Trophoblast cell (in vitro differentiated cells and primary cell): ENCODE measurements at regions not wholly inside any gene's neighbourhood (a gene's known extent, or its start where the extent isn't known, plus 50 kb on each side); places are given as distances from the start of the nearest gene placed in this dataset.

ENCODE experiments used
- DNase-seq, 2 donors: peaks; one replicate each; pipeline ENCODE4 v3.0.0-alpha.2; 2016
- H2AFZ ChIP-seq: 2 replicates; pipeline ENCODE4 v1.6.1; 2013; ENCODE audit warnings: low read length, moderate library complexity, mild to moderate bottlenecking; ENCODE audit not compliant: insufficient read depth, poor library complexity
- H2AK5ac ChIP-seq: 2 replicates; pipeline ENCODE4 v1.6.1; 2013; ENCODE audit warnings: mild to moderate bottlenecking, low read length
- H2BK120ac ChIP-seq: 2 replicates; pipeline ENCODE4 v1.6.1; 2013; ENCODE audit warnings: low read length, mild to moderate bottlenecking, moderate library complexity; ENCODE audit not compliant: insufficient read depth, poor library complexity
- H2BK12ac ChIP-seq: 2 replicates; pipeline ENCODE4 v1.6.1; 2013; ENCODE audit warnings: mild to moderate bottlenecking, low read length, moderate library complexity
- H2BK5ac ChIP-seq: 2 replicates; pipeline ENCODE4 v1.6.1; 2013; ENCODE audit warnings: low read length, low read depth, moderate library complexity, mild to moderate bottlenecking; ENCODE audit not compliant: poor library complexity
- H3K14ac ChIP-seq: 2 replicates; pipeline ENCODE4 v1.6.1; 2013; ENCODE audit warnings: mild to moderate bottlenecking, low read length
- H3K18ac ChIP-seq: 2 replicates; pipeline ENCODE4 v1.6.1; 2013; ENCODE audit warnings: mild to moderate bottlenecking, low read length
- H3K23ac ChIP-seq: 2 replicates; pipeline ENCODE4 v1.6.1; 2013; ENCODE audit warnings: low read length
- H3K27ac ChIP-seq: 2 replicates; pipeline ENCODE4 v1.5.1; 2013; ENCODE audit warnings: low read depth, mild to moderate bottlenecking, inconsistent platforms, low read length, moderate library complexity
- H3K27me3 ChIP-seq: 2 replicates; pipeline ENCODE4 v1.6.1; 2013; ENCODE audit warnings: inconsistent platforms, mild to moderate bottlenecking, low read length, moderate library complexity; ENCODE audit not compliant: insufficient read depth
- H3K36me3 ChIP-seq, 2 experiments: 1 replicate in 1 of 2; 2 replicates in 1 of 2; pipeline ENCODE4 v1.6.1; 2013; ENCODE audit warnings: low read length in 2 of 2, mild to moderate bottlenecking in 2 of 2, moderate library complexity in 1 of 2; ENCODE audit not compliant: insufficient read depth in 2 of 2, control insufficient read depth in 1 of 2
- H3K4ac ChIP-seq: 2 replicates; pipeline ENCODE4 v1.6.1; 2013; ENCODE audit warnings: low read depth, mild to moderate bottlenecking, low read length, moderate library complexity
- H3K4me1 ChIP-seq, 2 experiments: 1 replicate in 1 of 2; 2 replicates in 1 of 2; pipeline ENCODE4 v1.6.1; 2013; ENCODE audit warnings: low read length in 2 of 2, mild to moderate bottlenecking in 2 of 2, moderate library complexity in 1 of 2; ENCODE audit not compliant: insufficient read depth in 2 of 2, control insufficient read depth in 1 of 2
- H3K4me2 ChIP-seq: 2 replicates; pipeline ENCODE4 v1.6.1; 2013; ENCODE audit warnings: inconsistent platforms, mild to moderate bottlenecking, low read length, moderate library complexity
- H3K4me3 ChIP-seq: 2 replicates; pipeline ENCODE4 v1.5.1; 2013; ENCODE audit warnings: mild to moderate bottlenecking, low read depth, low read length, inconsistent platforms
- H3K79me1 ChIP-seq: one replicate; pipeline ENCODE4 v1.6.1; 2013; ENCODE audit warnings: low read length
- H3K79me2 ChIP-seq: 2 replicates; pipeline ENCODE4 v1.6.1; 2013; ENCODE audit warnings: low read length, mild to moderate bottlenecking; ENCODE audit not compliant: control insufficient read depth, insufficient read depth, poor library complexity
- H3K9ac ChIP-seq: 2 replicates; pipeline ENCODE4 v1.6.1; 2013; ENCODE audit warnings: mild to moderate bottlenecking, low read length
- H3K9me3 ChIP-seq: 2 replicates; pipeline ENCODE4 v1.6.1; 2013; ENCODE audit warnings: low read depth, mild to moderate bottlenecking, control low read depth, inconsistent platforms, low read length; ENCODE audit not compliant: insufficient read depth
- H4K12ac ChIP-seq: 2 replicates; pipeline ENCODE4 v1.6.1; 2013; ENCODE audit warnings: low read depth, mild to moderate bottlenecking, low read length, moderate library complexity
- H4K8ac ChIP-seq: 2 replicates; pipeline ENCODE4 v1.6.1; 2013; ENCODE audit warnings: low read depth, mild to moderate bottlenecking, low read length, moderate library complexity
- H4K91ac ChIP-seq: one replicate; pipeline ENCODE4 v1.6.1; 2013; ENCODE audit warnings: low read depth, mild to moderate bottlenecking, low read length, moderate library complexity
- WGBS: extraction: QIAGEN DNeasy Blood & Tissue Kit; methylation state at CpG from one replicate; pipeline ENCODE4 v1.1.7; 2013; ENCODE audit warnings: missing lambda C conversion rate; ENCODE audit not compliant: insufficient read length, insufficient coverage; ENCODE audit errors: extremely low coverage; 5-methylcytosine and 5-hydroxymethylcytosine counted together

DNA sequence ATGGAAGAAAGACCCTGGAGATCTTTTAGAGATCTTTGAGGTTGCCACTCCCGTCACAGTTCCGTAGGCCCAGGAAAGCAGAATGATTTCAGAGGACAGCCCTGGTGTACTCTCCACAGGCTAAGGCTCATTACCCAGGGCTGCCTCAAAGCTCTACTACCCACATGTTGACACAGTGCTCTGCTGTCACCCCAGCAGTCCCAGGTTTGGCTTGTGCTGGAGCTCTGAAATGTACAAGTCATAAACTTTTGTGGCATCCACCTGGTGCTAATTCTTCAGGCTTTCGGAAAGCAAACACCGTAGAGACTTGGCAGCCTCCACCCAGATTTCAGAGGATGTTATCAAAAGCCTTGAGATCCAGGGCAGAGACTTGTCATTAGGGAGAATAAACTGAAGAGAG is 136.5 kb downstream of the MTRR start:
- Histone ChIP-seq H3K23ac (no peak overlapping the region), H3K4me3 (no peak overlapping the region), H3K18ac (no peak overlapping the region), H3K79me1 (no peaks in the 10 kb centered on the region), H3K79me2 (no peaks in the 10 kb centered on the region), H2AK5ac (no peak overlapping the region), H3K27me3 (no peaks in the 10 kb centered on the region), H4K91ac (no peak overlapping the region), H4K12ac (no peak overlapping the region), H2BK5ac (no peak overlapping the region), H2AFZ (no peak overlapping the region), H3K36me3 (no peaks in the 10 kb centered on the region), H4K8ac (no peak overlapping the region), H3K27ac (no peak overlapping the region), H3K9me3 (peaks cover 4% of the 10 kb centered on the region), H2BK120ac (no peak overlapping the region), H3K14ac (no peak overlapping the region), H3K9ac (no peak overlapping the region), H3K4ac (no peak overlapping the region), H2BK12ac (no peak overlapping the region), H3K4me2 (no peak overlapping the region), H3K4me1 (no peaks in the 10 kb centered on the region)
- no CpG with 5 or more reads among the region's 4 CpGs for WGBS
- no peak for DNase-seq

DNA sequence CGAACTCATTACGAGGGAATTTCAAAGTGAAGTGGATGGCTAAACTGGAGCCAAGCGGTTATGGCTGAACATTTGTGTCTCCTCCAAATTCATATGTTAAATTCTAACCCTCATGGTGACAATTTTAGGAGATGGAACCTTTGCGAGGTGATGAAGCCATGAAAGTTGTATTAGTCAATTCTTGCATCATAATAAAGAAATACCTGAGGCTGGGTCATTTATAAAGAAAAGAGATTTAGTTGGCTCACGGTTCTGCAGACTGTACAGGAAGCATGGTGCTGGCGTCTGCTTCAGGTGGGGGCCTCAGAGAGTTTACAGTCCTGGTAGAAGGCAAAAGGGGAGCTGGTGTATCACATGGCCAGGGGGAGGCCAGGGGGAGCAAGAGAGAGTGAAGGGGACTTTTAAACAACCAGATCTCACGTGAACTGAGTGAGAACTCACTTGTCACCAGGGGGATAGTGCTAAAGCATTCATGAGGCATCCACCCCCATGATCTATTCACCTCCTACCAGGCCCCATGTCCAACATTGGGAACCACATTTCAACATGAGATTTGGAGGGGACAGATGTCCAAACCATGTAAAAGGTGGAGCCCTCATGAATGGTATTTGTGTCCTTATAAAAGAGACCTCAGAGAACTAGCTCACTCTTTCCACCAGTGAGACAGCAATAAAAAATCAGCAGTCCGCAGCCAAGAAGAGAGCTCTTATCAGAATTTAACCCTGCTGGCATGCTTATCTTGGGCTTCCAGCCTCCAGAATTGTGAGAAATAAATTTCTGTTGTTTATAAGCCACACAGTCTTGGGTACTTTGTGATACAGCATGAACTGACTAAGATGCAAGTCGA is 143.4 kb downstream of the MTRR start:
- Histone ChIP-seq H3K79me1 (no peaks in the 10 kb centered on the region), H3K14ac (no peak overlapping the region), H3K9me3 (peaks cover 4% of the 10 kb centered on the region), H3K27ac (no peak overlapping the region), H3K27me3 (no peaks in the 10 kb centered on the region), H3K23ac (no peak overlapping the region), H3K4me3 (no peak overlapping the region), H3K4ac (no peak overlapping the region), H2BK12ac (no peak overlapping the region), H3K36me3 (no peaks in the 10 kb centered on the region), H2AFZ (no peak overlapping the region), H2BK120ac (no peak overlapping the region), H3K4me1 (no peaks in the 10 kb centered on the region), H4K91ac (no peak overlapping the region), H4K12ac (no peak overlapping the region), H4K8ac (no peak overlapping the region), H2BK5ac (no peak overlapping the region), H3K4me2 (no peak overlapping the region), H3K9ac (no peak overlapping the region), H2AK5ac (no peak overlapping the region), H3K79me2 (no peaks in the 10 kb centered on the region), H3K18ac (no peak overlapping the region)
- WGBS: 100% methylated on average over 1 of the region's 9 CpGs
- DNase-seq: no peak

DNA sequence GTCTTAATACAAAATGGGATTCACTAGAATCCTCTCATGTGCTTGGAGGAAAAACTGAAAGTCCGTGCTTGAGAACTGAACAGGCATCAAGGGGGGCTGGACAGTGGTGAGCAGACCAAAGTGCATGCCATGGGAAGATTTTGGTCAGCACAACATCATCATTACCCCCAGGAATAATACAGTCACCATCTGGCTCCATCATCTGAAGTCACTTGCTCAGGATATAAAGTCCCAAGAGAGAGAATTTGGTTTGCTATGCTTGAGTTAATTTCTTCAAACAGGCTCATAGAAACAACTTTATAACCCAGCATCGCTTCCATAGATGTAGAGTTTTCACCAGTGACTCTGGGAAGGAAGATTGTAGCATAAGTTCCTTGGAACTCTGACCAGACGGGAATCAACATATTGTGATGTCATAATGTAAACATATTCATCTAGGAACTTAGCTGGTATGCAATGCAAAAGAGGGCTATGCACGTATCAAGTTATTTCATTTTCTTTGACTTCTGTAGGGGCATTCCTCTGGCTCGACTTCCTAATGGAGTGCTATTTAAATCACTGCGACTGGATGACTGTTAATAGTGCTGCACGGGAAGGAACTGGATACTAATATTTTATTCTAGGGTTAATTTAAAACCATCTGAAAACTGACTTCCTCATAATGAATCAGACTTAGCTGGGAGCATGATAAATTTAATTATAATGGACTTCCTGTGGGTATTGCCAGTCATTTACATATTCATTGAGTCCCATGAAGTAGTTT is 145.2 kb downstream of the MTRR start:
- Histone ChIP-seq H3K14ac (no peak overlapping the region), H3K4me2 (no peak overlapping the region), H3K79me1 (no peaks in the 10 kb centered on the region), H3K4ac (no peak overlapping the region), H3K18ac (no peak overlapping the region), H4K8ac (no peak overlapping the region), H4K12ac (no peak overlapping the region), H3K23ac (no peak overlapping the region), H3K4me1 (no peaks in the 10 kb centered on the region), H2BK5ac (no peak overlapping the region), H2AK5ac (no peak overlapping the region), H3K9ac (no peak overlapping the region), H3K36me3 (no peaks in the 10 kb centered on the region), H2BK120ac (no peak overlapping the region), H3K9me3 (no peaks in the 10 kb centered on the region), H3K79me2 (no peaks in the 10 kb centered on the region), H2BK12ac (no peak overlapping the region), H3K27ac (no peak overlapping the region), H4K91ac (no peak overlapping the region), H3K27me3 (no peaks in the 10 kb centered on the region), H2AFZ (no peak overlapping the region), H3K4me3 (no peak overlapping the region)
- WGBS: no CpG with 5 or more reads among the region's 7 CpGs
- DNase-seq: no peak

DNA sequence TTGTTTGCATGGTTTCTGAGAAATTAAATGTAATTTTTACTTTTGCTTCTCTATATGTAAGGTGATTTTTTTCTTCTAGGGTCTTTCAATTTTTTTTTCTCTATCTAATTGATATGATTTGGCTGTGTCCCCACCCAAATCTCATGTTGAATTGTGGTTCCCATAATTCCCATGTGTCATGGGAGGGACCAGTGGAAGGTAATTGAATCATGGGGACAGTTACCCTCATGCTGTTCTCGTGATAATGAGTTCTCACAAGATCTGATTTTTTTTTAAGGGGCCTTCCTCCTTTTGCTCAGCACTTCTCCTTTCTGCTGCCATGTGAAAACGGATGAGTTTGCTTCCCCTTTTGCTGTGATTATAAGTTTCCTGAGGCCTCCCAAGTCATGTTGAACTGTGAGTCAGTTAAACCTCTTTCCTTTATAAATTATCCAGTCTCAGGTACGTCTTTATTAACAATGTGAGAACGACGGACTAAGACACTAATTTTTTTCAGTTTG is 150.8 kb downstream of the MTRR start:
- no peak overlapping the region for H2BK120ac ChIP-seq
- no peak overlapping the region for H3K27ac ChIP-seq
- no peak overlapping the region for H3K4ac ChIP-seq
- no peak overlapping the region for H3K14ac ChIP-seq
- no peaks in the 10 kb centered on the region for H3K27me3 ChIP-seq
- DNase-seq: no peak
- H2AFZ ChIP-seq: no peak overlapping the region
- H3K36me3 ChIP-seq: no peaks in the 10 kb centered on the region
- no peaks in the 10 kb centered on the region for H3K4me1 ChIP-seq
- H3K4me2 ChIP-seq: no peak overlapping the region
- no peaks in the 10 kb centered on the region for H3K79me1 ChIP-seq
- H3K23ac ChIP-seq: no peak overlapping the region
- no peak overlapping the region for H2BK12ac ChIP-seq
- H3K4me3 ChIP-seq: no peak overlapping the region
- WGBS: no CpG with 5 or more reads among the region's 5 CpGs
- H3K18ac ChIP-seq: no peak overlapping the region
- H4K91ac ChIP-seq: no peak overlapping the region
- no peak overlapping the region for H2BK5ac ChIP-seq
- H3K79me2 ChIP-seq: no peaks in the 10 kb centered on the region
- H4K8ac ChIP-seq: no peak overlapping the region
- H2AK5ac ChIP-seq: no peak overlapping the region
- no peaks in the 10 kb centered on the region for H3K9me3 ChIP-seq
- H4K12ac ChIP-seq: no peak overlapping the region
- H3K9ac ChIP-seq: no peak overlapping the region
